ENCODE measurements at regions not wholly inside any gene's neighbourhood (a gene's known extent, or its start where the extent isn't known, plus 50 kb on each side); places are given as distances from the start of the nearest gene placed in this dataset.
"Not testable (repeated sequence)": the region's sequence is repeated elsewhere in the genome, so short reads cannot be mapped to it uniquely, and the experiment has no call there.

DNA sequence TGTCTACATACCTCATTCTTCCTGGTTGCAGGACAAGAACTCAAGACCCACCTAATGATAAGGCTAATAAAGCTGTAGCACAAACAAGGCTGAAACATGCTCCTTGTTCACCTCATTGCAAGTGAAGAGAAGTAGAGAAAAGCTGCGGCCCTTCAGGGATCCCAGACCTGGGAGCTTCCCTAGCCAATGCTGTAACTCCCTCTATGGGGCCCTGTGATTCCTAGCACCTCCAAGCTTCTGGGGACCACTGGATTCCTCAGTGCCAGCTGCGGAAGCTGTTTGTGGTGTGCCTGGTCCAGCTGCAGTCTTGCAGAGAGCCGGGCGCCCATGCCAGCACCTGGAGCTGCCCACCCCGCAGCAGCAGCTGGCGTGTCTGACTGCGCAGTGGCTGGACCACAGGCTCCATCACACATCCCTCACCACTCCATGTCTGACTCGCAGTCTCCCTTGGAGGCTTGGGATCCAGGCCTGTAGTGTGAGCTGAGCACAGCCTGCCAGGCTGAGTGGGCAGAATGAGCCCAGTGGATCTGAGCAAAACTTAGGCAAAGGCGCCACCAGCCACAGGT, 737.2 kb upstream of the GJE1 start:
- DNase-seq (ENCODE audit: low spot score) = no peak

DNA sequence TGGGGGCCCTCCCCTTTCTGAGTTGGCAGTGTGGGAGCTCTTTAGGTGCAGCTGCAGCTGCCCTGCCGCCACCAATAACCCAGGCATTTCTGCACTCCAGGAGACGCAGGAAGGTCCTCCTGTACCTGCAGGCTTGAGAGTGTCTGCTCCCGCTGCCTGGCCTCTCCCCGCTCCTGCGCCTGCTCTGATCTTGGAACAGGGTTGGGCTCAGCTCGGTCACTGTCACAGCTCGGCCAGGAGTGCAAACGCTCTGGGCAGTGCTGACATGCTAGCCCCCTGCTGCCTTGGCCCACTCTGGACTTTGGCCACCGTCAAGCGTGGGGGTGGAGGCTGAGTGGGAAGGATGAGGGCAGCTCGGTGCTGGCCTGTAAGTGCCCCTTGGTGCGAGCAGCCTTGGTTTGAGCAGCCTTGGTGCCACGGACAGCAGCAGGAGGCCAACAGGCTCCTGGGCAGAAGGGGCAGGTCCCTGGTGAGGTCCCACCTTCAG, 738.1 kb upstream of the GJE1 start:
- DNase-seq (ENCODE audit: low spot score) = no peak

- DNase-seq (ENCODE audit: low spot score) = no peak
Measured at GRCh38 chr6:141394125-141394536, 738.6 kb upstream of the GJE1 start.

- no peak for DNase-seq (ENCODE audit: low spot score)
Measured at GRCh38 chr6:141393405-141394124, 739.2 kb upstream of the GJE1 start.

- DNase-seq (ENCODE audit: low spot score) = not testable (repeated sequence)
Measured at GRCh38 chr6:141391135-141391534, 741.6 kb upstream of the GJE1 start.

- no peak for DNase-seq (ENCODE audit: low spot score)
Measured at GRCh38 chr6:141388666-141389065, 744.1 kb upstream of the GJE1 start.

GRCh38 chr6:141370438-141370837, 762.3 kb upstream of the GJE1 start:
- DNase-seq (ENCODE audit: low spot score) = no peak

- not testable (repeated sequence) for DNase-seq (ENCODE audit: low spot score)
Measured at GRCh38 chr6:141366796-141367195, 765.9 kb upstream of the GJE1 start.

DNA sequence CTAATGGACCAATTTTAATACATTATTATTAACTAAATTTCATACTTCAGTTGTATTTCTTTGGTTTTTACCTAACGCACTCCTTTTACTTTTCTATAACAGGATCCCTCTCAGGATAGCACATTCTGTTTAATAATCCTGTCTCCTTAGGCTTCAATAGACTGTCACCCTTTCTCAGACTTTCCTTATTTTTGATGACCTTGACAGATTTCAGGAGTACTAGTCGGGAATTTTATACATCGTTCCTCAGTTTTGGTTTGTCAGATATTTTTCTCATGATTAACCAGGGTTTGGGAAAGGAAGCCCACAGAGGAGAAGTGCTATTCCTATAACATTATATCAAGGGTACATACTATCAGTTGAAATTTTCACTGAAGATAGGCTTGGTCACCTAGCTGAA, 768.0 kb upstream of the GJE1 start:
- DNase-seq (ENCODE audit: low spot score) = no peak

DNA sequence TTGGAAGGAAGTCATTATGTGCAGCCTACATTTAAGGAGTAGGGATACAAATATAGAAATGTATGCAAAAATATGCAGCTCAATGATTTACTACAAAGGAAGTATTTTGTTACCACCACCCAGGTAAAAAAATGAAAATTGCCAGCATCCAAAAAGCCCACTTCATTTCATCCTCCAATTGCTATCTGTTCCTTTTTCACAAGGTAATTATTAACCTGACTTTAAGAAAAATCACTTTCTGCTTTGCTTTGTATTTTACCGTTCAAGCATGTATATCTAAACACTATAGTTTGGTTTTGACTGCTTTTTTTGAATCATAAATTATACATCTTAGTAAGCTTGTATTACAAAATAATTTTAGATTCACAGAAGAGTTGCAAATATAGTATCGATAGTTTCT, 768.5 kb upstream of the GJE1 start:
- no peak for DNase-seq (ENCODE audit: low spot score)

DNA sequence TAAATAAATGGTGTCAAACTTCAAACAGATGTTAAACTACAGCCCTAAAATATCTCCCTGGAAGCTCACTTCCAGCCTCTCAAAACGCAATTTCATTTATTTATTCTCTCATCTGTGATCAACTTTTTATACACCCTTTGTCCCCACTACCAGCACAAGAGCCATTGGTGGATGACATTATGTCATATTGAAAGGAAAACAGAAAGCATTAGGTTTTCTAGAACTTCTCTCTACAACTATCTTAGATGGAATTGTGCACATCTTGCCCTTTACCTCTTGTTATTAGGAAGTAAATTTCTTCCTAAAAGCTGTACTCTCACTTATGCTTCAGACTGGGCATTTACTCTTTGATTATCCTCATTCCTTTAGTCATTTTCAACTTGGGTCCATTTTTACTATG, 771.2 kb upstream of the GJE1 start:
- no peak for DNase-seq (ENCODE audit: low spot score)

DNA sequence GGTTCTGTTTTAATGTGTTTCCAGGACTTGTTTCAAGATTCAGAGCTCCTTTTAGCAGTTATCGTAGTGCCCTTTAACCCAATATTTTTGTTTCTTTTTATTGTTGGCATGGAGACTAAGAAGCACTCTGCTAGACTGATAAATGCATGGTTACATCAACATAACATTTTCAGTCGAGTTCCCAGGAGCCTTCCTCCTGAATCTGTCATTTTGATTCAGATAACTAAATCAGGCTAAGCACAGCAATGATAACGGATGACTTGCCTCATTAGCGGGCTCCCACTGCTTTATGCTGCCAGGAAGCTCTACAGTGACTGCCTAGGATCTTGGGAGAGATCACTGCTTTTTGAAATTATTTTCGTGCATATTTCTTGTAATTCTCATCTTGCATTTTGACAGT, 772.8 kb upstream of the GJE1 start:
- DNase-seq (ENCODE audit: low spot score) = no peak

GRCh38 chr6:141354191-141354955, 778.4 kb upstream of the GJE1 start:
- no peak for DNase-seq (ENCODE audit: low spot score)

GRCh38 chr6:141351721-141352120, 781.0 kb upstream of the GJE1 start:
- no peak for DNase-seq (ENCODE audit: low spot score)

DNA sequence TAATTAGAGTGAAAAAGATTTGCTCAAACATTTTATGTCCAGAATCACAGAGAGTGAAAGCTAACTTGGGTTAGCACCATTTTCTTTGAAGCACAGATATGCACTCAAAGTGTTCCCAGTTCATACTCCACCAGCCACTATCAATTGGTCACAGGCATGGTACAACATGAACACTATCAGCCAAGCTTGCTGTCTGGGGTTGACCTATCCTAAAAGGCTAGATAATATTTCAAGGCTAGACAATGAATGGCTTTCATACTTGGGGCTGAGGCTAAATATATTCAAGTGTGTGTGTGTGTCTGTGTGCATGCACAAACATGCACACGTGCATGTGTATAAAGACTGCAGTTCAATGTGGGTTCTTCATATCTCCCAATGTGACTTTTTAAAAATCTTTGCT, 783.0 kb upstream of the GJE1 start:
- DNase-seq (ENCODE audit: low spot score) = no peak

- DNase-seq (ENCODE audit: low spot score) = no peak
Measured at GRCh38 chr6:141347906-141348492, 784.7 kb upstream of the GJE1 start.

DNA sequence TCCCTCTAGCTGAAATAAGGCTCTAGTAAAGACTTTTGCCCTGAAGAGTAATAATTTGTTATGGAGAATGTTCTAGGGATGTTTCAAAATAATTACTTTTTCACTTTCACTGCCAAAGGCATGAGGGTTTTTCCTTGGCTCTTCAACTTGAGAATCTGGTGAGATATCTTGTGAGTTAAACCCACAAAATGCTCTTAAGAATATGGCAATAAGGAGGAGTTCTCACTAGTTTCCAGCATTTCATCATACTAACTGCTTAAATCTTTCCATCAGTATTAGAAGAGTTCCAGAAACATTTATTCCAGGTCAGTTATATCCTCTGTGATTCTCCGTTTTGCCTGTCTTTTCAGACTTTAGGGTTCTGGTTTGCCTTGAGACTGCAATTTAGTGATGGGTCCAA, 785.6 kb upstream of the GJE1 start:
- no peak for DNase-seq (ENCODE audit: low spot score)

DNA sequence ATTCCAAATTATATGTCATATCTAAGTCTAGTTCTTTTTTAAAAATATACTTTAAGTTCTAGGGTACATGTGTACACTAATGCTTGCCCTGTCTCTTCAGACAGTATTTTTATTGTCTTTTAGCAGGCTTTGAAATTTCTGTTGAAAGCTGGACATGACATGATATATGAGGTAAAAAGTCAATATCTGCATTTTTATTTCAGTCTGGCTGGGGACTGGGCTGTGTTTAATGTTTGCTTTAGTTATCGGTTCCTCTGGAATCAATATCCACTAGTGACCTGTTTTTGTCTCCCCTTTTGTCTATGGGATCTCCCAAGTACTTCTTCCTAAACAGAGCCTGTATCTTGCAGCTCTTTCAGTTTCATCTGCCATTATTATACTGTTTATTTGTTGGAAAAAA, 786.2 kb upstream of the GJE1 start:
- no peak for DNase-seq (ENCODE audit: low spot score)

- no peak for DNase-seq (ENCODE audit: low spot score)
Measured at GRCh38 chr6:141337191-141337590, 795.5 kb upstream of the GJE1 start.

- no peak for DNase-seq (ENCODE audit: low spot score)
Measured at GRCh38 chr6:141335477-141336273, 797.0 kb upstream of the GJE1 start.

- no peak for DNase-seq (ENCODE audit: low spot score)
Measured at GRCh38 chr6:141326925-141327324, 805.8 kb upstream of the GJE1 start.
